WTC11 (cell line): ENCODE measurements at regions not wholly inside any gene's neighbourhood (a gene's known extent, or its start where the extent isn't known, plus 50 kb on each side); places are given as distances from the start of the nearest gene placed in this dataset.

Experiments
- JUN ChIP-seq: sonication (generic); formaldehyde crosslinking; IDR thresholded peaks from 2 replicates; pipeline ENCODE4 v1.8.0; 2023; ENCODE audit warnings: mild to moderate bottlenecking, missing genetic modification reagents
- NFYB ChIP-seq: sonication (generic); formaldehyde crosslinking; conservative IDR thresholded peaks from 2 replicates; pipeline ENCODE4 v1.8.0; 2022; ENCODE audit warnings: low read depth, missing genetic modification reagents
- NR1H2 ChIP-seq: sonication (generic); formaldehyde crosslinking; IDR thresholded peaks from 2 replicates; pipeline ENCODE4 v1.9.0; 2021; ENCODE audit warnings: mild to moderate bottlenecking, moderate library complexity, missing genetic modification reagents
- SMAD4 ChIP-seq: sonication (generic); formaldehyde crosslinking; IDR thresholded peaks from 2 replicates; pipeline ENCODE4 v1.8.0; 2022; ENCODE audit warnings: mild to moderate bottlenecking, missing genetic modification reagents
- SP1 ChIP-seq: sonication (generic); formaldehyde crosslinking; conservative IDR thresholded peaks from 2 replicates; pipeline ENCODE4 v1.8.1; 2022; ENCODE audit warnings: missing genetic modification reagents
- ZNF416 ChIP-seq: fragments of 250-450 bp; sonication (Bioruptor Pico); IDR thresholded peaks from 2 replicates; pipeline ENCODE4 v1.9.0; 2021; ENCODE audit warnings: mild to moderate bottlenecking, inconsistent platforms
- TF ChIP-seq, protein P1 (sequence below): sonication (generic); formaldehyde crosslinking; IDR thresholded peaks from 2 replicates; pipeline ENCODE4 v1.8.1; 2022; ENCODE audit warnings: low read depth, mild to moderate bottlenecking, moderate library complexity, missing genetic modification reagents, borderline replicate concordance
- TF ChIP-seq, protein P2 (sequence below): fragments of 200-600 bp; IDR thresholded peaks from 2 replicates; pipeline ENCODE4 v1.8.0; 2022; ENCODE audit warnings: antibody characterized with exemption
- TF ChIP-seq, protein P3 (sequence below): sonication (generic); formaldehyde crosslinking; IDR thresholded peaks from 2 replicates; pipeline ENCODE4 v1.8.0; 2022; ENCODE audit warnings: mild to moderate bottlenecking, missing genetic modification reagents
- TF ChIP-seq, protein P4 (sequence below): sonication (generic); formaldehyde crosslinking; IDR thresholded peaks from 2 replicates; pipeline ENCODE4 v1.8.0; 2022; ENCODE audit warnings: mild to moderate bottlenecking, missing genetic modification reagents
- TF ChIP-seq, protein P5 (sequence below): sonication (generic); formaldehyde crosslinking; IDR thresholded peaks from 2 replicates; pipeline ENCODE4 v1.8.0; 2022; ENCODE audit warnings: mild to moderate bottlenecking, missing genetic modification reagents
- TF ChIP-seq, protein P6 (sequence below): sonication (generic); formaldehyde crosslinking; IDR thresholded peaks from 2 replicates; pipeline ENCODE4 v1.8.1; 2022; ENCODE audit warnings: missing genetic modification reagents, borderline replicate concordance
- TF ChIP-seq, protein P7 (sequence below): sonication (generic); formaldehyde crosslinking; IDR thresholded peaks from 2 replicates; pipeline ENCODE4 v1.8.1; 2022; ENCODE audit warnings: low read depth, missing genetic modification reagents, borderline replicate concordance

DNA sequence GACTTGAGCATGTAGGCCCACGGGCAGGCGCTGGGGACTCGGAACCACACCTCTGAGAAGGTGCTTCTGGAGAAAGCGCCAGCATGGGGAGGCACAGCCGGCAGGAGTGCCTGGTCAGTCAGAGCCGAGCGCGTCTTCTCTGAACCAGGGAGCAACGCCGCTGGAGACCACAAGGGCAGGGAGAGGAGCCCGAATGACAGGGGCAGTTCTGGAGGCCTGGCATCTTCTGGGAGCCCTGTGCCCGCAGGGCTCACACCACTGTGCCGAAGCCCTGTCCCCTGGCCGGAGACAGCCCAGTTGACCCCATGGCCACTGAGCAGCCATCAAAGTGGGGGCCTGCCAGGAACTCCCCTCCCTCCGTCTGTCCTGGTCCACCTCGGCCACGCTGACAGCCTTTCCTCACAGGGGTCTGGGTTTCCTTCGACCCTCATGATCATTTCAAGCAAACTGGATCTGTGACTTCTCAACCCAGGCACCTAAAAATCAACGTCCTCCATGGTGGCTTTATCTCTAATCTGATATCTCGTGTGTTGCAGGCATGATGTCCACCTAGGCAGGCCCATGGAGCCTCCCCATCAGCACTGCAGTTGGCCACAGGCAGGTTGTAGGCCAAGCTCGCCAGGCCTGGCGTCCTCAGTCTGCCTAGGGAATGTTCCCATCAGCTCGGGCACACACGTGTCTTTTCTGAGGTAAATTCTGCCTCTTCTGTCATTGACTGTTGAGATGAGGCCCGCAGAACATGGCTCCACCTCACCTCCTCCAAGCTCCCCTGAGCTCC is 299.3 kb upstream of the RTL1 start:
- TF ChIP-seq, protein P1, sequence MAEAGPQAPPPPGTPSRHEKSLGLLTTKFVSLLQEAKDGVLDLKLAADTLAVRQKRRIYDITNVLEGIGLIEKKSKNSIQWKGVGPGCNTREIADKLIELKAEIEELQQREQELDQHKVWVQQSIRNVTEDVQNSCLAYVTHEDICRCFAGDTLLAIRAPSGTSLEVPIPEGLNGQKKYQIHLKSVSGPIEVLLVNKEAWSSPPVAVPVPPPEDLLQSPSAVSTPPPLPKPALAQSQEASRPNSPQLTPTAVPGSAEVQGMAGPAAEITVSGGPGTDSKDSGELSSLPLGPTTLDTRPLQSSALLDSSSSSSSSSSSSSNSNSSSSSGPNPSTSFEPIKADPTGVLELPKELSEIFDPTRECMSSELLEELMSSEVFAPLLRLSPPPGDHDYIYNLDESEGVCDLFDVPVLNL (CRISPR knock-in tag) = no peak
- TF ChIP-seq NFYB (CRISPR knock-in tag) (no peak), ZNF416 (CRISPR knock-in tag) (no peak), NR1H2 (CRISPR knock-in tag) (no peak), SP1 (CRISPR knock-in tag) (no peak), SMAD4 (no peak), JUN (CRISPR knock-in tag) (no peak)
- TF ChIP-seq, protein P2, sequence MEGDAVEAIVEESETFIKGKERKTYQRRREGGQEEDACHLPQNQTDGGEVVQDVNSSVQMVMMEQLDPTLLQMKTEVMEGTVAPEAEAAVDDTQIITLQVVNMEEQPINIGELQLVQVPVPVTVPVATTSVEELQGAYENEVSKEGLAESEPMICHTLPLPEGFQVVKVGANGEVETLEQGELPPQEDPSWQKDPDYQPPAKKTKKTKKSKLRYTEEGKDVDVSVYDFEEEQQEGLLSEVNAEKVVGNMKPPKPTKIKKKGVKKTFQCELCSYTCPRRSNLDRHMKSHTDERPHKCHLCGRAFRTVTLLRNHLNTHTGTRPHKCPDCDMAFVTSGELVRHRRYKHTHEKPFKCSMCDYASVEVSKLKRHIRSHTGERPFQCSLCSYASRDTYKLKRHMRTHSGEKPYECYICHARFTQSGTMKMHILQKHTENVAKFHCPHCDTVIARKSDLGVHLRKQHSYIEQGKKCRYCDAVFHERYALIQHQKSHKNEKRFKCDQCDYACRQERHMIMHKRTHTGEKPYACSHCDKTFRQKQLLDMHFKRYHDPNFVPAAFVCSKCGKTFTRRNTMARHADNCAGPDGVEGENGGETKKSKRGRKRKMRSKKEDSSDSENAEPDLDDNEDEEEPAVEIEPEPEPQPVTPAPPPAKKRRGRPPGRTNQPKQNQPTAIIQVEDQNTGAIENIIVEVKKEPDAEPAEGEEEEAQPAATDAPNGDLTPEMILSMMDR = no peak
- TF ChIP-seq, protein P3, sequence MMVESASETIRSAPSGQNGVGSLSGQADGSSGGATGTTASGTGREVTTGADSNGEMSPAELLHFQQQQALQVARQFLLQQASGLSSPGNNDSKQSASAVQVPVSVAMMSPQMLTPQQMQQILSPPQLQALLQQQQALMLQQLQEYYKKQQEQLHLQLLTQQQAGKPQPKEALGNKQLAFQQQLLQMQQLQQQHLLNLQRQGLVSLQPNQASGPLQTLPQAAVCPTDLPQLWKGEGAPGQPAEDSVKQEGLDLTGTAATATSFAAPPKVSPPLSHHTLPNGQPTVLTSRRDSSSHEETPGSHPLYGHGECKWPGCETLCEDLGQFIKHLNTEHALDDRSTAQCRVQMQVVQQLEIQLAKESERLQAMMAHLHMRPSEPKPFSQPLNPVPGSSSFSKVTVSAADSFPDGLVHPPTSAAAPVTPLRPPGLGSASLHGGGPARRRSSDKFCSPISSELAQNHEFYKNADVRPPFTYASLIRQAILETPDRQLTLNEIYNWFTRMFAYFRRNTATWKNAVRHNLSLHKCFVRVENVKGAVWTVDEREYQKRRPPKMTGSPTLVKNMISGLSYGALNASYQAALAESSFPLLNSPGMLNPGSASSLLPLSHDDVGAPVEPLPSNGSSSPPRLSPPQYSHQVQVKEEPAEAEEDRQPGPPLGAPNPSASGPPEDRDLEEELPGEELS = no peak
- TF ChIP-seq, protein P4, sequence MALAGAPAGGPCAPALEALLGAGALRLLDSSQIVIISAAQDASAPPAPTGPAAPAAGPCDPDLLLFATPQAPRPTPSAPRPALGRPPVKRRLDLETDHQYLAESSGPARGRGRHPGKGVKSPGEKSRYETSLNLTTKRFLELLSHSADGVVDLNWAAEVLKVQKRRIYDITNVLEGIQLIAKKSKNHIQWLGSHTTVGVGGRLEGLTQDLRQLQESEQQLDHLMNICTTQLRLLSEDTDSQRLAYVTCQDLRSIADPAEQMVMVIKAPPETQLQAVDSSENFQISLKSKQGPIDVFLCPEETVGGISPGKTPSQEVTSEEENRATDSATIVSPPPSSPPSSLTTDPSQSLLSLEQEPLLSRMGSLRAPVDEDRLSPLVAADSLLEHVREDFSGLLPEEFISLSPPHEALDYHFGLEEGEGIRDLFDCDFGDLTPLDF (CRISPR knock-in tag) = no peak
- TF ChIP-seq, protein P5, sequence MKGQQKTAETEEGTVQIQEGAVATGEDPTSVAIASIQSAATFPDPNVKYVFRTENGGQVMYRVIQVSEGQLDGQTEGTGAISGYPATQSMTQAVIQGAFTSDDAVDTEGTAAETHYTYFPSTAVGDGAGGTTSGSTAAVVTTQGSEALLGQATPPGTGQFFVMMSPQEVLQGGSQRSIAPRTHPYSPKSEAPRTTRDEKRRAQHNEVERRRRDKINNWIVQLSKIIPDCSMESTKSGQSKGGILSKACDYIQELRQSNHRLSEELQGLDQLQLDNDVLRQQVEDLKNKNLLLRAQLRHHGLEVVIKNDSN (CRISPR knock-in tag) = no peak
- TF ChIP-seq, protein P6, sequence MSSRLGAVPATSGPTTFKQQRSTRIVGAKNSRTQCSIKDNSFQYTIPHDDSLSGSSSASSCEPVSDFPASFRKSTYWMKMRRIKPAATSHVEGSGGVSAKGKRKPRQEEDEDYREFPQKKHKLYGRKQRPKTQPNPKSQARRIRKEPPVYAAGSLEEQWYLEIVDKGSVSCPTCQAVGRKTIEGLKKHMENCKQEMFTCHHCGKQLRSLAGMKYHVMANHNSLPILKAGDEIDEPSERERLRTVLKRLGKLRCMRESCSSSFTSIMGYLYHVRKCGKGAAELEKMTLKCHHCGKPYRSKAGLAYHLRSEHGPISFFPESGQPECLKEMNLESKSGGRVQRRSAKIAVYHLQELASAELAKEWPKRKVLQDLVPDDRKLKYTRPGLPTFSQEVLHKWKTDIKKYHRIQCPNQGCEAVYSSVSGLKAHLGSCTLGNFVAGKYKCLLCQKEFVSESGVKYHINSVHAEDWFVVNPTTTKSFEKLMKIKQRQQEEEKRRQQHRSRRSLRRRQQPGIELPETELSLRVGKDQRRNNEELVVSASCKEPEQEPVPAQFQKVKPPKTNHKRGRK (CRISPR knock-in tag) = no peak
- TF ChIP-seq, protein P7, sequence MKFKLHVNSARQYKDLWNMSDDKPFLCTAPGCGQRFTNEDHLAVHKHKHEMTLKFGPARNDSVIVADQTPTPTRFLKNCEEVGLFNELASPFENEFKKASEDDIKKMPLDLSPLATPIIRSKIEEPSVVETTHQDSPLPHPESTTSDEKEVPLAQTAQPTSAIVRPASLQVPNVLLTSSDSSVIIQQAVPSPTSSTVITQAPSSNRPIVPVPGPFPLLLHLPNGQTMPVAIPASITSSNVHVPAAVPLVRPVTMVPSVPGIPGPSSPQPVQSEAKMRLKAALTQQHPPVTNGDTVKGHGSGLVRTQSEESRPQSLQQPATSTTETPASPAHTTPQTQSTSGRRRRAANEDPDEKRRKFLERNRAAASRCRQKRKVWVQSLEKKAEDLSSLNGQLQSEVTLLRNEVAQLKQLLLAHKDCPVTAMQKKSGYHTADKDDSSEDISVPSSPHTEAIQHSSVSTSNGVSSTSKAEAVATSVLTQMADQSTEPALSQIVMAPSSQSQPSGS (CRISPR knock-in tag) = no peak
